PC-3 (cell line): ENCODE measurements at regions not wholly inside any gene's neighbourhood (a gene's known extent, or its start where the extent isn't known, plus 50 kb on each side); places are given as distances from the start of the nearest gene placed in this dataset.
A peak's percentile ranks its signal among the peaks of the same experiment; 100 is the strongest.

Experiments
- ATAC-seq: fragments of 200-7000 bp; cut with Tn5 transposase; 2 replicates; pipeline ENCODE4 v1.9.1; 2020; ENCODE audit warnings: mild to moderate bottlenecking, moderate library complexity
- BruUV-seq: library from RNA; stranded (reverse); fragments of 400-500 nt; replicated peaks from 2 replicates; lab custom pipeline; 2021; lab: Mats Ljungman, UMichigan
- CTCF ChIA-PET: fragments of 300-600 bp; sonication (Branson Sonifier 250); formaldehyde crosslinking; loops from one replicate; lab custom pipeline; 2022; ENCODE audit warnings: antibody characterized with exemption; lab: Charles Lee
- POLR2A ChIA-PET: fragments of 300-600 bp; sonication (Branson Sonifier 250); formaldehyde crosslinking; loops from one replicate; lab custom pipeline; 2022; ENCODE audit warnings: antibody characterized with exemption; ENCODE audit not compliant: unreplicated experiment; lab: Charles Lee
- DNase-seq: peaks from one replicate; pipeline ENCODE4 v3.0.0-alpha.2; 2015
- H2AFZ ChIP-seq: fragments of 300-600 bp; sonication (generic); 2 replicates; pipeline ENCODE4 v1.6.0; 2016; ENCODE audit warnings: antibody characterized with exemption, low read length
- H3F3A ChIP-seq: fragments of 300-600 bp; sonication (generic); one replicate; pipeline ENCODE4 v1.6.0; 2017; ENCODE audit warnings: antibody characterized with exemption, low read length, control low read depth, mild to moderate bottlenecking; ENCODE audit not compliant: unreplicated experiment
- H3K27ac ChIP-seq: fragments of 300-600 bp; sonication (generic); 2 replicates; pipeline ENCODE4 v1.5.1; 2016; ENCODE audit warnings: mild to moderate bottlenecking, low read length
- H3K27me3 ChIP-seq: fragments of 300-600 bp; sonication (generic); 2 replicates; pipeline ENCODE4 v1.6.1; 2016; ENCODE audit warnings: low read length, mixed read lengths
- H3K36me3 ChIP-seq: fragments of 300-600 bp; sonication (generic); 2 replicates; pipeline ENCODE4 v1.6.1; 2016; ENCODE audit warnings: low read depth, mixed run types, low read length, mixed read lengths
- H3K4me1 ChIP-seq: fragments of 300-600 bp; sonication (generic); 2 replicates; pipeline ENCODE4 v1.5.1; 2016; ENCODE audit warnings: low read length; ENCODE audit not compliant: insufficient read depth
- H3K4me2 ChIP-seq: fragments of 300-600 bp; sonication (generic); 2 replicates; pipeline ENCODE4 v1.6.0; 2016; ENCODE audit warnings: low read length
- H3K4me3 ChIP-seq: fragments of 300-600 bp; sonication (generic); 2 replicates; pipeline ENCODE4 v1.5.1; 2016; ENCODE audit warnings: mild to moderate bottlenecking, low read length, mixed read lengths
- H3K79me2 ChIP-seq: fragments of 300-600 bp; sonication (generic); 2 replicates; pipeline ENCODE4 v1.6.1; 2017; ENCODE audit warnings: low read length, mixed read lengths
- H3K9ac ChIP-seq: fragments of 300-600 bp; sonication (generic); 2 replicates; pipeline ENCODE4 v1.6.0; 2016; ENCODE audit warnings: mild to moderate bottlenecking, low read length
- H3K9me2 ChIP-seq: fragments of 300-600 bp; sonication (generic); replicated peaks from 2 replicates; pipeline ENCODE4 v1.6.1; 2016; ENCODE audit warnings: mixed run types, low read length, mixed read lengths
- H3K9me3 ChIP-seq: fragments of 300-600 bp; sonication (generic); 2 replicates; pipeline ENCODE4 v1.6.1; 2016; ENCODE audit warnings: low read length, mixed read lengths
- H4K20me1 ChIP-seq: fragments of 300-600 bp; sonication (generic); 2 replicates; pipeline ENCODE4 v1.6.1; 2016; ENCODE audit warnings: low read length, mixed read lengths
- CTCF ChIP-seq: fragments of 300-600 bp; sonication (generic); conservative IDR thresholded peaks from 2 replicates; pipeline ENCODE4 v1.5.1; 2017; ENCODE audit warnings: antibody characterized with exemption, low read depth, mild to moderate bottlenecking, low read length
- EZH2 ChIP-seq: fragments of 300-600 bp; sonication (generic); IDR thresholded peaks from one replicate; pipeline ENCODE4 v1.6.1; 2017; ENCODE audit warnings: antibody characterized with exemption, mild to moderate bottlenecking, low read length; ENCODE audit not compliant: unreplicated experiment
- EZH2phosphoT487 ChIP-seq: fragments of 300-600 bp; sonication (generic); IDR thresholded peaks from 2 replicates; pipeline ENCODE4 v1.6.1; 2018; ENCODE audit warnings: mild to moderate bottlenecking, antibody characterized with exemption, low read length, borderline replicate concordance
- intact Hi-C: fragments of 100-400 bp; cut with micrococcal nuclease; formaldehyde crosslinking; loops from 2 replicates; pipeline ENCODE4 v1.9.0; 2023

- Histone ChIP-seq H3K9me2 (no peaks in the 10 kb centered on the region), H3K9me3 (no peaks in the 10 kb centered on the region), H4K20me1 (no peaks in the 10 kb centered on the region), H3K79me2 (no peaks in the 10 kb centered on the region), H3K27me3 (no peaks in the 10 kb centered on the region), H3K27ac (peak overlapping the region; percentile 99), H3K36me3 (no peaks in the 10 kb centered on the region), H3K4me1 (peaks cover 36% of the 10 kb centered on the region), H3K4me2 (peak overlapping the region; percentile 72; the same call in 1 of the 2 replicates), H3F3A (peaks cover 17% of the 10 kb centered on the region), H3K9ac (peak overlapping the region; percentile 93), H3K4me3 (no peak overlapping the region), H2AFZ (no peak overlapping the region)
- POLR2A ChIA-PET: no interaction called here
- BruUV-seq: no TSS peak
- CTCF ChIA-PET: no interaction called here
- ATAC-seq (no peak), DNase-seq (no peak)
- intact Hi-C loops: no loop called here
- no peak for TF ChIP-seq EZH2phosphoT487
- no peak for TF ChIP-seq EZH2
- no peak for TF ChIP-seq CTCF
Measured at GRCh38 chr1:99455760-99456159, 190.2 kb upstream of the PALMD start.

GRCh38 chr1:99456536-99456935, 189.4 kb upstream of the PALMD start:
- Histone ChIP-seq H3K4me3 (no peak overlapping the region), H3K4me1 (peaks cover 36% of the 10 kb centered on the region), H3K9ac (peak overlapping the region; percentile 93), H3F3A (peaks cover 17% of the 10 kb centered on the region), H3K27me3 (no peaks in the 10 kb centered on the region), H3K4me2 (peak overlapping the region; percentile 72), H3K9me3 (no peaks in the 10 kb centered on the region), H3K27ac (peak overlapping the region; percentile 99), H4K20me1 (no peaks in the 10 kb centered on the region), H2AFZ (peak overlapping the region; percentile 9), H3K9me2 (no peaks in the 10 kb centered on the region), H3K79me2 (no peaks in the 10 kb centered on the region), H3K36me3 (no peaks in the 10 kb centered on the region)
- BruUV-seq: no TSS peak
- ChIA-PET CTCF (no interaction called here), POLR2A (no interaction called here)
- peak; percentile 14 for ATAC-seq
- TF ChIP-seq EZH2phosphoT487 (no peak), EZH2 (no peak), CTCF (no peak)
- intact Hi-C loops: no loop called here
- peak; percentile 84 for DNase-seq

- no peaks in the 10 kb centered on the region for H3K9me3 ChIP-seq
- TF ChIP-seq EZH2phosphoT487 (no peak), EZH2 (no peak), CTCF (no peak)
- H3K4me2 ChIP-seq: peak overlapping the region; percentile 72
- peak overlapping the region; percentile 99 for H3K27ac ChIP-seq
- H3K4me1 ChIP-seq: peaks cover 36% of the 10 kb centered on the region
- peak overlapping the region; percentile 2; the same call in 1 of the 2 replicates for H3K4me3 ChIP-seq
- H3K9me2 ChIP-seq: no peaks in the 10 kb centered on the region
- peak; percentile 86 for ATAC-seq
- intact Hi-C loops: no loop called here
- no peaks in the 10 kb centered on the region for H3K36me3 ChIP-seq
- POLR2A ChIA-PET: interaction anchor here (0.6 kb wide), 1 partner anchor 650 kb away, joined by 3 read pairs; no protein-coding TSS in a partner anchor
- H4K20me1 ChIP-seq: no peaks in the 10 kb centered on the region
- peak; percentile 96 for DNase-seq
- H2AFZ ChIP-seq: peak overlapping the region; percentile 69
- no TSS peak for BruUV-seq
- H3K79me2 ChIP-seq: no peaks in the 10 kb centered on the region
- CTCF ChIA-PET: interaction anchor here (0.5 to 0.7 kb wide), 2 partner anchors 521 to 549 kb away, joined by 4 to 6 read pairs; no protein-coding TSS in a partner anchor
- H3K27me3 ChIP-seq: no peaks in the 10 kb centered on the region
- peak overlapping the region; percentile 93 for H3K9ac ChIP-seq
- peaks cover 17% of the 10 kb centered on the region for H3F3A ChIP-seq
Measured at GRCh38 chr1:99457381-99458165, 188.3 kb upstream of the PALMD start.
